ENCODE measurements at regions not wholly inside any gene's neighbourhood (a gene's known extent, or its start where the extent isn't known, plus 50 kb on each side); places are given as distances from the start of the nearest gene placed in this dataset.

DNA sequence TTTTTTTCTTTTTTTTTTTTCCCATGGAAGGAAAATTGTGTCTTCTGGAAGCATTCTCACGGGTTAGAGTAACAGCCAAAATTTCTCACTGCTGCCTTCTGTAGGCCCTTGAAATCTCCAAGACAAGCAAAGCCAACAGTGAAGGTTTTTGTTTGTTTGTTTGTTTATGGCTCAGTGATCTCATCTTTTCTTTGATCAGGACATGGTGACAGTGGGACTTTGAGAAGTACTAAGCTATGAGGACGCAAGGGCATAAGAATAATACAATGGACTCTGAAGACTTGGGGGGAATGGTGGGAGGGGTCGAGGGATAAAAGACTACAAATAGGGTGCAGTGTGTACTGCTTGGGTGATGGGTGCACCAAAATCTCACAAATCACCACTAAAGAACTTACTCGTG is 419.4 kb downstream of the PTPRC start:
- no peak overlapping the region for H3K27ac ChIP-seq (ENCODE audit: low read depth, low read length)
- H3K4me3 ChIP-seq (ENCODE audit: insufficient read depth, low read length, poor library complexity, severe bottlenecking) = no peak overlapping the region
- no peaks in the 10 kb centered on the region for H3K9me2 ChIP-seq (replicated peaks; ENCODE audit: insufficient read depth, low read length)
- no peak overlapping the region for H2AFZ ChIP-seq (ENCODE audit: low read depth, low read length, severe bottlenecking)
- H3F3A ChIP-seq (ENCODE audit: insufficient read depth) = no peaks in the 10 kb centered on the region
- H3K79me2 ChIP-seq (ENCODE audit: insufficient read depth, low read length) = no peaks in the 10 kb centered on the region
- no peaks in the 10 kb centered on the region for H4K20me1 ChIP-seq (ENCODE audit: low read depth, low read length)
- no peaks in the 10 kb centered on the region for H3K27me3 ChIP-seq (ENCODE audit: low read length)
- TF ChIP-seq EZH2phosphoT487 (conservative IDR thresholded peaks at IDR 0.05; ENCODE audit: low read length) = no peak
- TF ChIP-seq, protein P1, sequence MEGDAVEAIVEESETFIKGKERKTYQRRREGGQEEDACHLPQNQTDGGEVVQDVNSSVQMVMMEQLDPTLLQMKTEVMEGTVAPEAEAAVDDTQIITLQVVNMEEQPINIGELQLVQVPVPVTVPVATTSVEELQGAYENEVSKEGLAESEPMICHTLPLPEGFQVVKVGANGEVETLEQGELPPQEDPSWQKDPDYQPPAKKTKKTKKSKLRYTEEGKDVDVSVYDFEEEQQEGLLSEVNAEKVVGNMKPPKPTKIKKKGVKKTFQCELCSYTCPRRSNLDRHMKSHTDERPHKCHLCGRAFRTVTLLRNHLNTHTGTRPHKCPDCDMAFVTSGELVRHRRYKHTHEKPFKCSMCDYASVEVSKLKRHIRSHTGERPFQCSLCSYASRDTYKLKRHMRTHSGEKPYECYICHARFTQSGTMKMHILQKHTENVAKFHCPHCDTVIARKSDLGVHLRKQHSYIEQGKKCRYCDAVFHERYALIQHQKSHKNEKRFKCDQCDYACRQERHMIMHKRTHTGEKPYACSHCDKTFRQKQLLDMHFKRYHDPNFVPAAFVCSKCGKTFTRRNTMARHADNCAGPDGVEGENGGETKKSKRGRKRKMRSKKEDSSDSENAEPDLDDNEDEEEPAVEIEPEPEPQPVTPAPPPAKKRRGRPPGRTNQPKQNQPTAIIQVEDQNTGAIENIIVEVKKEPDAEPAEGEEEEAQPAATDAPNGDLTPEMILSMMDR (IDR thresholded peaks at IDR 0.05; ENCODE audit: insufficient read depth, low read length, poor library complexity, severe bottlenecking) = no peak
- no peak overlapping the region for H3K4me2 ChIP-seq (ENCODE audit: low read depth, low read length, poor library complexity, severe bottlenecking)
- H3K9ac ChIP-seq (ENCODE audit: low read length) = no peak overlapping the region
- H3K36me3 ChIP-seq (ENCODE audit: low read length) = no peaks in the 10 kb centered on the region
- no peaks in the 10 kb centered on the region for H3K9me3 ChIP-seq (ENCODE audit: insufficient read depth, low read length)

DNA sequence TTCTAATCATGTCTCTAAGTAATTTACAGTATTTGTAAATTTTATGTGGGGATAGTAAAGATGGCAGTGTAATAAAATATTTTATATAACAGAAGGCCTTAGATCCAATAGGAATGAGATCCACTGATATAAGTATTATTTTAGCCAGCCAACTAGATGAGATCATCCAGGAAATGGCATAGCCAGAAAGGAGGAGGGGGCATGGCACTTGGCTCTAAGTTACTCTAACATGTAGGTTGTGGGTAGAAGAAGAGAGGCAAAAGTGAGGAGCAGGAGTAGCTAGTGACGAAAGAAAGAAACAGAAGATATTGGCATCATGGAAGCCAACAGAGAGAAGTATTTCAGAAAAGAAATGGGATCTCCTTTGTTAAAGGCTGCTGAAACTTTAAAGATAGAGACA is 426.1 kb downstream of the PTPRC start:
- TF ChIP-seq EZH2phosphoT487 (conservative IDR thresholded peaks at IDR 0.05; ENCODE audit: low read length) = no peak
- TF ChIP-seq, protein P1 (IDR thresholded peaks at IDR 0.05; ENCODE audit: insufficient read depth, low read length, poor library complexity, severe bottlenecking) = no peak
- Histone ChIP-seq H3F3A (ENCODE audit: insufficient read depth) (no peaks in the 10 kb centered on the region), H3K27me3 (ENCODE audit: low read length) (no peaks in the 10 kb centered on the region), H3K36me3 (ENCODE audit: low read length) (no peaks in the 10 kb centered on the region), H2AFZ (ENCODE audit: low read depth, low read length, severe bottlenecking) (no peak overlapping the region), H3K79me2 (ENCODE audit: insufficient read depth, low read length) (no peaks in the 10 kb centered on the region), H3K9me3 (ENCODE audit: insufficient read depth, low read length) (no peaks in the 10 kb centered on the region), H3K4me2 (ENCODE audit: low read depth, low read length, poor library complexity, severe bottlenecking) (no peak overlapping the region), H4K20me1 (ENCODE audit: low read depth, low read length) (no peaks in the 10 kb centered on the region), H3K9me2 (replicated peaks; ENCODE audit: insufficient read depth, low read length) (no peaks in the 10 kb centered on the region), H3K27ac (ENCODE audit: low read depth, low read length) (no peak overlapping the region), H3K9ac (ENCODE audit: low read length) (no peak overlapping the region), H3K4me3 (ENCODE audit: insufficient read depth, low read length, poor library complexity, severe bottlenecking) (no peak overlapping the region)

- Histone ChIP-seq H3K9me2 (replicated peaks; ENCODE audit: insufficient read depth, low read length) (no peaks in the 10 kb centered on the region), H3K27me3 (ENCODE audit: low read length) (no peaks in the 10 kb centered on the region), H4K20me1 (ENCODE audit: low read depth, low read length) (no peaks in the 10 kb centered on the region), H3F3A (ENCODE audit: insufficient read depth) (no peaks in the 10 kb centered on the region), H3K9ac (ENCODE audit: low read length) (no peak overlapping the region), H2AFZ (ENCODE audit: low read depth, low read length, severe bottlenecking) (no peak overlapping the region), H3K9me3 (ENCODE audit: insufficient read depth, low read length) (no peaks in the 10 kb centered on the region), H3K27ac (ENCODE audit: low read depth, low read length) (no peak overlapping the region), H3K36me3 (ENCODE audit: low read length) (no peaks in the 10 kb centered on the region), H3K4me3 (ENCODE audit: insufficient read depth, low read length, poor library complexity, severe bottlenecking) (no peak overlapping the region), H3K79me2 (ENCODE audit: insufficient read depth, low read length) (no peaks in the 10 kb centered on the region), H3K4me2 (ENCODE audit: low read depth, low read length, poor library complexity, severe bottlenecking) (no peak overlapping the region)
- TF ChIP-seq, protein P1 (IDR thresholded peaks at IDR 0.05; ENCODE audit: insufficient read depth, low read length, poor library complexity, severe bottlenecking) = no peak
- no peak for TF ChIP-seq EZH2phosphoT487 (conservative IDR thresholded peaks at IDR 0.05; ENCODE audit: low read length)
Measured at GRCh38 chr1:199067483-199067882, 428.6 kb downstream of the PTPRC start.
